ENCODE measurements at regions not wholly inside any gene's neighbourhood (a gene's known extent, or its start where the extent isn't known, plus 50 kb on each side); places are given as distances from the start of the nearest gene placed in this dataset.

- no peak for DNase-seq (ENCODE audit: low read depth in 2 of 3, low spot score in 2 of 3)
These were observed 382.8 kb upstream of the ZNF608 start for GRCh38 chr5:125129151-125129806.

DNA sequence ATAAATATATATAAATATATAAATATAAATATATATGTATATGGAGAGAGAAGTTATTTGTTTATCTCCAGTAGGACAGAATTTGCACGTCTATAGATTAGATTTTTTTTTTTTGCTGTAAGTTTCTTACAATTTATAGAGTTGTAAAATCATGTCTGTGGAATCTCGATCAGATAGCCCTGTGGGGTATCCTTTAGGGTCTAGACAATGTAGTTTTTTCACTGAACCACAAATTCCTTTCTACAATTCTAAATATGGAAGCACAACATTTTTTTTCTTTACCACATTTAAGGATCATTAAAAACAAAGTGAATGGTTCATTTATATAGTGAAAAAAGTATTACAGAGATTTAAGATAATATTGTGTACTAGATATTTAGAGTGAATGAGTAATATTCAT, 384.2 kb upstream of the ZNF608 start:
- no peak for DNase-seq (ENCODE audit: low read depth in 2 of 3, low spot score in 2 of 3)

- no peak for DNase-seq (ENCODE audit: low read depth in 2 of 3, low spot score in 2 of 3)
These were observed 388.0 kb upstream of the ZNF608 start for GRCh38 chr5:125134216-125135081.

DNA sequence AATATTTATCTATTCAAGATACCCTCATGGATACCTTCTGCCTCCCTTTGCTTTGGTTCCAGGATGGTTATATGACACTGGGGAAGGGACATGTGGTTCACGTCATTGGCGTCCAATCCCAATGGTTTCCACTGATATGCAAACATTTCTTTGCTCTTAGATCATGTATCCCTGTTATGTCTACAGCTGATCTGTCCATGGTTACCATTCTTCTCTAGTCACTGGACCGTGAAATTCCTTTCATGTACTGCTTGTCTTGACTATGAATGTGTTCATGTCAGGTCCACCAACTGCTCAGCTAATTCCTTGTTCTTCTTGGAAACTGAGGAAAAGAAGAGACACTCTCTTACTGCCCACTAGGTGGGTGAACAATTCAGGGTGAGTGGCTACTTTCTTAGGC, 391.1 kb upstream of the ZNF608 start:
- DNase-seq (ENCODE audit: low read depth in 2 of 3, low spot score in 2 of 3), result no peak

- no peak for DNase-seq (ENCODE audit: low read depth in 2 of 3, low spot score in 2 of 3)
These were observed 391.8 kb upstream of the ZNF608 start for GRCh38 chr5:125138266-125138665.

- no peak for DNase-seq (ENCODE audit: low read depth in 2 of 3, low spot score in 2 of 3)
These were observed 393.2 kb upstream of the ZNF608 start for GRCh38 chr5:125139590-125139989.

GRCh38 chr5:125140220-125140619, 393.8 kb upstream of the ZNF608 start:
- DNase-seq (ENCODE audit: low read depth in 2 of 3, low spot score in 2 of 3), result no peak

- no peak for DNase-seq (ENCODE audit: low read depth in 2 of 3, low spot score in 2 of 3)
These were observed 394.4 kb upstream of the ZNF608 start for GRCh38 chr5:125140855-125141254.

DNA sequence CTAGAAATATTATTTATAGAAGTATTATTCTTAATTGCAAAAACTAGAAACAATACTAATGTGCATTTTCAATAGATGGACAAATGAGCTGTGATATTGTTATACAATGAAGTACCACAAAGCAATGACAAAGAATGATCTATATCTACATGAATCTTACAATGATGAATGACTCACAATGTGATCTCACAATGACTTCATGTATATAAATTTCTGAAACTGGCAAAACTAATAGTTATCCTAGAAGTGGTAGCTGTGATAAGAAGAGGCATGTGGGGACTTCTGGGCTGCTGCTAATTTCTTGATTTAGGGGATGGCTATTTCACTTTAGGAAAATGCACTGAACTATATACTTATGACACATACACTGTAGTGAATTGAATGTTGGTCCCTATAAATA, 396.0 kb upstream of the ZNF608 start:
- DNase-seq (ENCODE audit: low read depth in 2 of 3, low spot score in 2 of 3), result no peak

- DNase-seq (ENCODE audit: low read depth in 2 of 3, low spot score in 2 of 3), result no peak
These were observed 396.6 kb upstream of the ZNF608 start for GRCh38 chr5:125143011-125143410.

- DNase-seq (ENCODE audit: low read depth in 2 of 3, low spot score in 2 of 3), result no peak
These were observed 401.6 kb upstream of the ZNF608 start for GRCh38 chr5:125148076-125148475.

DNA sequence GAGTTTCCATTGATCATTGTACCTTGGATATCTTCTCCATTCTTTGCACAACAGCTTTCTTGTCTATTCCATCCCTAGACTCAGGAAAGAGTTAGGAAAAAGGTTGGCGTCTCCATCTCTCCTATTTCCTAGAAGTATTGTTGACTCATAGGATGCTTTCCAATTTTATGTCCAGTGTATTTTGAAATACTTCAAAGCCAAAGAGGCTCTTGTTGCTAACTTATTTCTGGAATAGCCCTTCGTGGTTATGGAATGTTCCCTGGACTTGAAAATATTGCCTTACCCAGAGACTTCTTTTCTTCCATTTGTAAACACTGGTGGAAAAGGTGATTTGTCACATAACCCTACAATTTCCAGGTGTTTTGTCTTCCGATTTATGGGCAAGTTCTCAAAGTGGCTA, 402.3 kb upstream of the ZNF608 start:
- no peak for DNase-seq (ENCODE audit: low read depth in 2 of 3, low spot score in 2 of 3)

GRCh38 chr5:125149110-125149509, 402.7 kb upstream of the ZNF608 start:
- no peak for DNase-seq (ENCODE audit: low read depth in 2 of 3, low spot score in 2 of 3)

- no peak for DNase-seq (ENCODE audit: low read depth in 2 of 3, low spot score in 2 of 3)
These were observed 403.1 kb upstream of the ZNF608 start for GRCh38 chr5:125149527-125149926.

- no peak for DNase-seq (ENCODE audit: low read depth in 2 of 3, low spot score in 2 of 3)
These were observed 403.7 kb upstream of the ZNF608 start for GRCh38 chr5:125150041-125150669.

- DNase-seq (ENCODE audit: low read depth in 2 of 3, low spot score in 2 of 3), result no peak
These were observed 404.9 kb upstream of the ZNF608 start for GRCh38 chr5:125151150-125151900.

DNA sequence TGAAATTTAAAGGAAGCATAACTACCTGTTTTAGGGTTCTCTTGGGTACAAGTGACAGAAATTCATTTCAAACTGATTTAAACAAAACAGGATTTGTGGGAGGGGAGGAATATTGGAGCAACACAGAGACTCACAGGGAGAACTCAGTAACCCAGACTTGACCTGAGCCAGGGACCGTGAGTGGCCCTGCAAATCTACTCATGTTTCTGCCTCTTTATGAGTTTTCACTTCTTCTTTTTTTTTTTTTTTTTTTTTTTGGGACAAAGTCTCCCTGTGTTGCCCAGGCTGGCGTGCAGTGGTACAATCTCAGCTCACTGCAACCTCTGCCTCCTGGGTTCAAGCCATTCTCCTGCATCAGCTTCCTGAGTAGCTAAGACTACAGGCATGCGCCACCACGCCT, 405.6 kb upstream of the ZNF608 start:
- no peak for DNase-seq (ENCODE audit: low read depth in 2 of 3, low spot score in 2 of 3)

GRCh38 chr5:125152461-125153189, 406.2 kb upstream of the ZNF608 start:
- no peak for DNase-seq (ENCODE audit: low read depth in 2 of 3, low spot score in 2 of 3)

DNA sequence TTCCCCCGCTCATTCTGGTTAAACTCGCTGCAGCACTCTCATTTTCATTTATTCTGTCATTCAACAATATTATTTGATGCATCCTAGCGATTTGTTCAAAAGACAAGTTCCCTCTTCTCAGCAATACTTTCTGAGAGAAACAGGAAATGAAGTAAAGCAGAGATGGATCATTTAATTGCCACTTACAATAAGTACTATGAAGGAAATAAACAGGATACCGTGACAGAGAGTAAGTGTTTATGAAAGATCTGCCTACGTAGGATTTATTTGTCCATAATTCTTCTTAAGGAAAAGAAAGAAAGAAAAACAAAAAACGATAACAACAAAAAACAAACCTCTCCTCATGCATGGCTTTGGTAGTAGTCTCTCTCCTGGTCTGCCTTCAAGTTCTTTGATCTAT, 406.8 kb upstream of the ZNF608 start:
- DNase-seq (ENCODE audit: low read depth in 2 of 3, low spot score in 2 of 3), result no peak

DNA sequence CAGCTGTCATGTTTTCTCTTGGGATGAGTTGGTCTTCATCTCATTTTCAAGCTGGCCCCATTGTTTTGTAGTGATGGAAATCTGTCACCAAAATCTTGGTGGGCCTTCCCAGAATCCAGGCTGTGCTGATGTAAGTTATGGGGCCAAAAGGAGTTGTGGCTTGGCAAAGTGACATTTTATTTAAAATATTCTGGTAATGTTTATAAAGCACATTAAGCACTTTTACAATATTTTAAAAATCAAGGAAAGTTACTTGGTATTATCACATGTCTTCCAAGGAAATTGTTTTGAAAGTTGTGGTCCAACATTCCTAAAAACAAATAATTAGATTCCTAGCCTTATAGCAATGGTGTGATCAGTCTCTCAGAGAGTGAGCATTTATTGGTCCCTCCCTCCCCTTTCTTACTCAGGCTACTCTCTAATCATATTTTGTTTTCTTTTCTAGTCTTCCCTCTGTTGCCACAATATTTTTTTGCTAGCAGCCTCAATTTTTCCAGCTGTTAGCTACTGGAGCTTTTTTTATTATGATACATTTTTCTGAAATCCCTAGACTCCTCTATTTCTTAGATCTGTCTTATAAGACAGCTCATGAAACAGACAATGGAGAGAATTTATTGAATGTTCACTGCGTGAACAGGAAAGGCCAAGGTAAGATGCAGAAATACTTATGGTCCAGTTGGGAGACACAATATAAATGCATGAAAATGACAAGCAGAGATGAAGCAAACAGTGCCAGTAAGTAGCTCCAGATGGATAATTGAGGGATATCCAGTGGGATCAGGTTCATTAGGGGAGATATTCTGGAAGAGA, 408.1 kb upstream of the ZNF608 start:
- DNase-seq (ENCODE audit: low read depth in 2 of 3, low spot score in 2 of 3), result no peak
